Retinal pigment epithelial cell (primary cell): ENCODE measurements at regions not wholly inside any gene's neighbourhood (a gene's known extent, or its start where the extent isn't known, plus 50 kb on each side); places are given as distances from the start of the nearest gene placed in this dataset.

Experiments used
- DNase-seq: peaks from one replicate; pipeline ENCODE4 v3.0.0-alpha.2; 2010; ENCODE audit warnings: low read depth
- H3K4me3 ChIP-seq: 2 replicates; pipeline ENCODE4 v1.5.1; 2011; ENCODE audit warnings: mild to moderate bottlenecking, low read length, control low read depth, moderate library complexity
- TF ChIP-seq, protein P1 (sequence below): conservative IDR thresholded peaks from 2 replicates; pipeline ENCODE4 v1.5.1; 2011; ENCODE audit warnings: low read depth, low read length, control low read depth, inconsistent platforms

GRCh38 chr15:47299846-47300434, 417.4 kb upstream of the SEMA6D start:
- no peak for DNase-seq
- no peak overlapping the region for H3K4me3 ChIP-seq
- TF ChIP-seq, protein P1, sequence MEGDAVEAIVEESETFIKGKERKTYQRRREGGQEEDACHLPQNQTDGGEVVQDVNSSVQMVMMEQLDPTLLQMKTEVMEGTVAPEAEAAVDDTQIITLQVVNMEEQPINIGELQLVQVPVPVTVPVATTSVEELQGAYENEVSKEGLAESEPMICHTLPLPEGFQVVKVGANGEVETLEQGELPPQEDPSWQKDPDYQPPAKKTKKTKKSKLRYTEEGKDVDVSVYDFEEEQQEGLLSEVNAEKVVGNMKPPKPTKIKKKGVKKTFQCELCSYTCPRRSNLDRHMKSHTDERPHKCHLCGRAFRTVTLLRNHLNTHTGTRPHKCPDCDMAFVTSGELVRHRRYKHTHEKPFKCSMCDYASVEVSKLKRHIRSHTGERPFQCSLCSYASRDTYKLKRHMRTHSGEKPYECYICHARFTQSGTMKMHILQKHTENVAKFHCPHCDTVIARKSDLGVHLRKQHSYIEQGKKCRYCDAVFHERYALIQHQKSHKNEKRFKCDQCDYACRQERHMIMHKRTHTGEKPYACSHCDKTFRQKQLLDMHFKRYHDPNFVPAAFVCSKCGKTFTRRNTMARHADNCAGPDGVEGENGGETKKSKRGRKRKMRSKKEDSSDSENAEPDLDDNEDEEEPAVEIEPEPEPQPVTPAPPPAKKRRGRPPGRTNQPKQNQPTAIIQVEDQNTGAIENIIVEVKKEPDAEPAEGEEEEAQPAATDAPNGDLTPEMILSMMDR: no peak

- DNase-seq: no peak
- TF ChIP-seq, protein P1: no peak
- no peak overlapping the region for H3K4me3 ChIP-seq
These were observed 416.7 kb upstream of the SEMA6D start for GRCh38 chr15:47300596-47300995.

GRCh38 chr15:47301481-47301880, 415.8 kb upstream of the SEMA6D start:
- TF ChIP-seq, protein P1: no peak
- no peak overlapping the region for H3K4me3 ChIP-seq
- no peak for DNase-seq

GRCh38 chr15:47304656-47305055, 412.6 kb upstream of the SEMA6D start:
- no peak for DNase-seq
- no peak overlapping the region for H3K4me3 ChIP-seq
- TF ChIP-seq, protein P1: no peak

DNA sequence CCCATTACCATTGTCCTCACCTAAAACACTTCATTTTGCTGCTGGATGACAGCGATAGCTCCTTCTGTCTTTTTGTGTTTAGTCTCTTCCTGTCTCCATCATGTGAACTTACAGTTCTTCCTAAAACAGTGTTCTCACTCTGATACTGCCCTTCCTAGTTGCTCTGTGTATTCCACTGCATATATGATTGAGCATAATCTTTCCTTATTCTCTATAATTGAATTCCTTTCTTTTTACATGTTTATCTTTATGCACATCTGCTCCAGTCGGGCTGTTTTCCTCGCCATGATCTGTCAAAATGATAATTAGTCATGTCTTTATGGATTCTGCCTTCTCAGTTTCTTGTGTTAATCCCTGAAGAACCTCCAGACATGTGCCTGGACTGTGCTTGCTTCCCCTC, 405.1 kb upstream of the SEMA6D start:
- TF ChIP-seq, protein P1: no peak
- no peak overlapping the region for H3K4me3 ChIP-seq
- DNase-seq: no peak

GRCh38 chr15:47326410-47327333, 390.6 kb upstream of the SEMA6D start:
- DNase-seq: no peak
- H3K4me3 ChIP-seq: no peak overlapping the region
- TF ChIP-seq, protein P1: no peak
